HG03571 (cell line): ENCODE measurements at regions not wholly inside any gene's neighbourhood (a gene's known extent, or its start where the extent isn't known, plus 50 kb on each side); places are given as distances from the start of the nearest gene placed in this dataset.
"Not testable (repeated sequence)": the region's sequence is repeated elsewhere in the genome, so short reads cannot be mapped to it uniquely, and the experiment has no call there.

Source experiments
- ATAC-seq: cut with Tn5 transposase; IDR thresholded peaks from one replicate; pipeline ENCODE4 v1.9.1; 2021; ENCODE audit not compliant: unreplicated experiment

GRCh38 chr14:36418937-36419336 is 98.5 kb upstream of the MBIP start:
- ATAC-seq: no peak

- ATAC-seq: not testable (repeated sequence)
These were observed 91.5 kb upstream of the MBIP start for GRCh38 chr14:36411951-36412350.

- ATAC-seq: no peak
These were observed 88.0 kb upstream of the MBIP start for GRCh38 chr14:36408388-36408787.

GRCh38 chr14:36405589-36406274 is 85.3 kb upstream of the MBIP start:
- ATAC-seq: no peak

GRCh38 chr14:36402867-36403266 is 82.4 kb upstream of the MBIP start:
- no peak for ATAC-seq

GRCh38 chr14:36398463-36399291 is 78.2 kb upstream of the MBIP start:
- ATAC-seq: no peak

- ATAC-seq: no peak
These were observed 76.9 kb upstream of the MBIP start for GRCh38 chr14:36397357-36397756.

- no peak for ATAC-seq
These were observed 76.4 kb upstream of the MBIP start for GRCh38 chr14:36396798-36397197.

- no peak for ATAC-seq
These were observed 74.2 kb upstream of the MBIP start for GRCh38 chr14:36394593-36394992.

- ATAC-seq: no peak
These were observed 70.3 kb upstream of the MBIP start for GRCh38 chr14:36390718-36391117.

- no peak for ATAC-seq
These were observed 63.5 kb upstream of the MBIP start for GRCh38 chr14:36383767-36384431.

GRCh38 chr14:36373982-36374673 is 53.7 kb upstream of the MBIP start:
- peak; percentile 90 for ATAC-seq
